Stimulated activated CD4-positive, alpha-beta T cell treated with anti-CD3 and anti-CD28 coated beads, Interleukin-15, amount 100 ng/mL, for 48 hours (primary cell): ENCODE measurements at regions not wholly inside any gene's neighbourhood (a gene's known extent, or its start where the extent isn't known, plus 50 kb on each side); places are given as distances from the start of the nearest gene placed in this dataset.
A peak's percentile ranks its signal among the peaks of the same experiment; 100 is the strongest.

ENCODE experiments used
- DNase-seq, 2 donors: peaks; one replicate each; pipeline ENCODE4 v3.0.0-alpha.2; 2020; ENCODE audit warnings: low read depth in 2 of 2

DNA sequence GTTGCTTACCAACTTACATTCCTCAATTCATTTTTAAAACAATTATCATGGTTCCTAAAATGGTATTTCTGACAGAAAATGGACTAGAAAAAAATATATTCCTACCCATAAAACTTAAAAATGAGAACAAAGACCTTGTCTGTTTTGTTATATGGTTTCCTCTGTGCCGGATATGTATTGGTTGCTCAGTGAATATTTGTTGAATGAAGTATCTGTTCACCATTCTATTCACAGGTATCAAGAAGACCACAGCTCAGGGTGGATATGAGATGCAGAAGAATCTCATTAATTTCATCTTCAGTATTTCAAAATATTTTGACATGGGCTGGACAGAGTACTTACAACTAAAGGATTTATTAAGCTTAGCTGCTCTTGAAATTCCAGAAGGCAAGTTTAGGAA is 58.1 kb downstream of the TUSC7 start:
- no peak for DNase-seq

DNA sequence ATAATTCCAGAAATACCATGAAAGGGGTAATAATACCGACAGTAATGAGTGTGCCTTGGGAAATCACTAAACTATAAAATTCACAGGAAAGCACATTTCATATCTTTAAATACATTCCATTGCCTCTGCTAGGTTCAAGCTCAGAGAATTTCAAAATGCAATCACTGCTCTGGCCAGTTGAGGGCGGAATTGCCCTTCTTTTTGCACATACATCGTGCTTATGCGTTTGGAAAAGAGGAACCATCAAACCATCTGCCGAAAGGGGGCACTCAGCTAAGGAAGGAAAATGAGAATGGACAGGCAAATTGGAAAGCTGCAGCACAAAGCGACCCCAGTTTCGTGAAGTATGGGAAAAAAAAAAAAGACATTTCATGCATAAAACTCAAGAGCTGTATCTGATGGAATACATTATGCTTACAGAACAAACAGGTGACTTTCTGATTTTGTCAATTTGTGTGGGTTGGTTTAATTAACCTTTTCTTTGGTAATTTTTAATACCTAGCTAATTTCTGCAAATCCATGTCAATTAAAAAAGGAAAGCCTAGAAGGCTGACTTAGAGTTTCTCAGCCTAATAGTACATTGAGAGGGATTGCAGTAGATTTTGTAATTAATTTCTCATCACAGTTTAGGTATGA is 61.4 kb downstream of the TUSC7 start:
- peak; percentile 1 to 25 for DNase-seq

DNA sequence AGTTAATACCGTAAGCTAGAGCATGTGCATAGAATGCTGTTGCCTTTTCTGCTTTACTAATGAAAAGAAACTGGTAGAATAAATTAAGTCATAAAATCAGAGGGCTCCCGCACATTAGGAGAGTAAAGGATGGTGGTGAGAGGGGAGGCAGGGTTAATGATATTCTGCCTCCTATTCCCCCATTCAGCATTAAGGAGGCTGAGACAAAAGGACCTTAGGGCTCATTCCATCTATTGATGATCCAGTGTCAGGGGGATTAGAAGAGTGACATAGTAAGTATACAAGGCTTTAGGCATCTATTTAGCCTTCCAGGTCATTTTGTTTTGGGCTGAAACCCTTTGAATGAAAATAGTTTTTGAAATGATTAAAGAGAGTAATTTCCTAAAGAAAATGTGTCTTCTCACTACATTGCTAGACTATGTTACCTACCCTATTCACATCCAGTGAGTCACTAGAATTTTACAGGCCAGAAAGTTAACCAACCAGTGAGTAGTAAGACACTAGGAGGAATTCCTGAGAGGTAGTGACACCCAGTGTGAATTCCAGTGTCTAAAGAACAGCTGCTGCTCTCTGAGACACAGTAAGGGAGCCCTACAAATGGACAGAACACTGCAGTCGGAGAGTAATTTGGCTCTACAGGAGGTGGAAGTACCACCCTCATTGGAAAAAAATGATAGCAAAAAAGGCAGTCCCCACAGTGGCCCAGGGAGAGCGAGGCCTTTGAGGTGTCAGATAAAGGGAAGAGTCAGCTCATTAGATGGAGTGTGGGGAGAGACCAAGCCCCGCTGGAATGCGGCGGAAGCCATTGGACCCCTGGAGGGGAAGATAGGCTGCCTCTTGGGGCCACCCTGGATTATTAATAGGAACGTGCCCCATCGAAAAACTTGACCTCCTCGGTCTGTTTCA is 67.6 kb downstream of the TUSC7 start:
- no peak for DNase-seq

DNA sequence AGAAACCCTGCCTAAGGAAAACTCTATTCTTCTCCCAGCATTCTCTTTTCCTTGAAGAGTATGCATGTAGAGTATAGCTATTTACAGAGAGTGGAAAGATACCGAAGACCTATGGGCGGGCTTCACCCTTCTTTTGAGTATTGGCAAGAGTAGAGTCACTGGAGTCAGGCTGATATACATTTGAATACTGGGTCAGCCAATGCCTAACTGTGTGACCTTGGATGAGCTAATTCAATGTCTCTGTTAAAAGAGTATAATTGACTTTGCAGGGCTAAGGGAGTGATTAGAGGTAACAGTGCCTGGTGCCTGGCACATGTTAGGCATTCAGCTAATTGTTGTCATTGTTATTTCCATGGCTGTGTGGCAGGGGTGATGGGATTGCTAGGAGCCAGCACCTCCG is 75.6 kb downstream of the TUSC7 start:
- no peak for DNase-seq

DNA sequence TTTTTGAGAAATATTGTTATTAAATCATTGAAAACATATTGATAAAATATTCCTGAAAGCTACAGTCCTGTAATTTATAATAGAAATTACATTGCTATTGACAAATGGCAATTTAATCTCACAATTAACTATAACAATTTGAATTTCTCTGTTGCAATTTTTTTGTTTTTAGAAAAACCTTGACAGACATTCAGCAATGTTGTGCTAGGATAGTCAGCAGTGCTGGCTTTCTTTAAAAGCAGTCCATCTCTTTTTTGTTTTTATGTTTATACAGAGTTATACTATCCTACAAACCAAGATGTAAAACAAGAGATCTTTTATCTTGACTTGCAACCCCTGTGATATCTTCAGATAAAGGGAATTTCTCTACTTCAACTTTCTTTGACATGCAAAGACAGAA is 93.1 kb downstream of the TUSC7 start:
- DNase-seq, result no peak

DNA sequence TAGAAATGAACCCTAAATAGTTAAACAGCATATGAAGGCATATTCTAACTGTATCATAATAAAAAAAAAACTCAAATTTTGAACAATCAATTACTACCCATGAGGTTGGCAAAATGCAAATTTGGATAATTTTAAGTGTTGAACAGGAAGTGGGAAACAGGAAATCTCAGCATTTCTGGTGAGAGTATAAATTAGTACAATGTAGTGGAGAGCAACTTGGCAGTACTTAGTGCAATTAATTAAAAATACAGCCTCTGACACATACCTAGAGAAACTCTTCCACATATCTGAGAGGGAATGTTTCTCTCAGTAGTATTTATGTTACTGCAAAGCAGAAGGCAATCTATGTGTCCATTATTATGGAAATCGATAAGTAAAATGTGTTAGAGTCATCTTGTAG is 96.8 kb downstream of the TUSC7 start:
- no peak for DNase-seq

DNA sequence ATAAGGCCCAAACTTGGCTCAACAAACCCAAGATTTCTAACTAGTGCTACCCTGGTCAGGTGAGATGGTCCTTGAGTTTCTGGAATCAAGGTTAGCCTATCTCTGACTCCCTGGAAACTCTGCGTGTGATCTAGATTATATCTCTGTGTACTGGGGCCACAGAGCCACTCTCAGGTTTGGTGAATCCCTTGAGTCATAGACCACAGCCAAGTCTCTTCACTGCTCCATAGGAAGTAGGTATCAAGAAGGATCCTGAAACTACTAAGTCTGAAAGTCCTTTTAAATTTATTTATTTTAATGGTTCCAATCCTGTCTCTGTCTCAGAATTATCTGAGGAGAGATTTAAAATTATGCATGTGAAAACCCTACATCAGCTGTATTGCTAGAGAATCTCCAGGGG is 99.1 kb downstream of the TUSC7 start:
- DNase-seq, result no peak

DNA sequence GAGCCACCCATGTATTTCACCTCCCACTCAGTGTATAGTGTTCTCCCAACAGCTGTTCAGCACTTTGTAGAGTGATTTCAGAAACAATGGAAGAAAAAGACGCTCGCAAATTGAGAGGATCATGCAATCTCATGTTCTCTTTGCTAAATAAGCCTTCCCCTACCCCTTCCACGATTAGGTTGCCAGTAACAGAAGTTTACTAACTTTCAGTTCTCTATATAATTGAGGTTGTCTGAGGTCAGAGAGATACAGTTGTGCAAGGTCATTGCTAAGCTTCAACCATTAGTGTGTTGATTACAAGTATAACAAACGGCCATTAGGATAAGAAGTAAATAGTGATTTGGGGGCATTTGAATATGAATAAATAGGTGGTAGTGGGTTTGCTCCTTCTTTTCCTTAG is 99.6 kb downstream of the TUSC7 start:
- DNase-seq, result no peak

DNA sequence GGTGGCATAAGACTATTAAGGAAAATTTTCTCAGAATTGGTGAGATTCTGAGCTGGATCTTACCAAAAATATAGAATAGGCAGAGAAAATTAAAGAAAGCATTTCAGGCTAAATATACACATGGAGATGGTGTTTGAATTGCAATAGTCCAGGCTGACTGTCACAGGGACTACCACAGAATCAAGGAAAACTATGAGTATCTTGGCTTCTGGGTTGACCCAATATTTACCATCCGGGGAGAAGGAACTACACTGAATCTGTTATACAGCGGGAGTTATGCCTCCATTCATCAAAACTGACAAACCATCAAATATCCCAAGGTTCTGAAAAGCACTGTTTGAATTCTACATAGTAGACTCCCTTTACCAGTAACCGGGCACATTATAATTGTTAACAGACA is 102.2 kb downstream of the TUSC7 start:
- DNase-seq, result no peak

DNA sequence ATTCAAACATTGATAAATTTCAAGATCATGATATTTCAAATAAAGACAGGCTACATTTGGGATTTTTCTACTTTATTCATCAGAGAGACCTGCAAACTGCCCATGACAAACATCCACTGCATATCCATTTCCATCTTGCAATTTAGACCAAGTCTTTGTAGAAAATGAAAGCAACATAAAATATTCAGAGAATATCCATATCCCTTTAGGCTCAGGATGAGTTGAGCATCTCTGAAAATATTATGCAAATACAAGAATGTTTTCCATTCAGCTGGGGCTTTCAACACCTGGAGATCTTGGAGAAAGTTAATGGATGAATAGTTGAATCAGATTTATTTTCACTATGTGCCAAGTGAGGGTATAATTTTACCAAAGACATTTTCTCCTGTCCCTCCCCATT is 103.4 kb downstream of the TUSC7 start:
- no peak for DNase-seq

DNA sequence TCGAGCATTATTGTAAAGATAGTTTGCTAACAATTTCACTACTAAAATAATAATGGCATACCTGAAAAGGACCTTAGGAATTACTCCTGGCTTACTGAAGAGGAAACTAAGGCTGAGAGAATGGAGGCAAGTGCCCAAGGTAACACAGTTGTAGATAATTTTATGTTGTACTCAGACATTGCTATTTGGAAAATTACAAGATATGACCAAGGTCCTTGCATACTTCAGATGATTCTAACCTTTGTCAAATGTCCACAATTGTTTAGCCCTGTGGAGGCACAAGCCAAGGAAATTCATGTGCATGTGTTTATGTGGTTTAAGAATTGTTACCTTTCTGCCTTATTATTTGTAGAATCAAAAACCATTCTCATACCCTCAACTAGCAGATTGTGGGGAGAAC is 105.7 kb downstream of the TUSC7 start:
- DNase-seq, result no peak

DNA sequence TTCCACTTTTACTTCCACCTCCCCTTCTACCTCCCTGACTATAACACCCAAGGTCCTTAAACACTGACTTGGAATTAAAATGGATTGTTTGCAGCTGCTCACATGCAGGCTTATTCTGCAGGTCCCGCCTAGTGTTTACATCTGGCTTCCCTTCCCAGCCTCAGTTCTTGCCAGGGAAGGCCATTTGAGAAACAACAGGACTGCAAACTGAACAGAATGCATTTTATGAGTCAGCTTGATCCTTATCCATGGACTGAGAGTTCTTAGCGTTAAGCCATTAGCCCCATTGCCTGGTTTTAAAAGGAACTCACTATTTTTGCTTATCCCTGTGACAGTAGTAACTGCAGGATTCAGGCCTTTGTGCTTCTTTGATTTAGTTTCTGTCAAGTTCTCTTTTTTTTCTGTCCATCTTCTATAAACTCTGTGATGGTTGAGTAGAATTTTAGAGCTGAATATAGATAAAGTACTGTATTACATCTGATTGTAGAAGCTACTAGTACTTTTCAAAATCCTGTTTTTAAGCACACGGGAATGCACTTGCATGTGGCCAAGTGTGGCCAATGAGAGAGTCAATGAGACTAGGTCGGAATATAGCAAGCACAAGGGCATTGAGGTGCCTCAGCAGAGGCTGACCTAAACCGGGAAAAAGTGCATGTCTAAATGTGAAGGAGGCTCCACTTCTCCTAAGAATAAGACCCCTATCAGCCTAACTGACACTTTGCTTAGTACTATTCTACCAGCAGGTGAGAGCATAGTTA is 106.4 kb downstream of the TUSC7 start:
- DNase-seq, result no peak

DNA sequence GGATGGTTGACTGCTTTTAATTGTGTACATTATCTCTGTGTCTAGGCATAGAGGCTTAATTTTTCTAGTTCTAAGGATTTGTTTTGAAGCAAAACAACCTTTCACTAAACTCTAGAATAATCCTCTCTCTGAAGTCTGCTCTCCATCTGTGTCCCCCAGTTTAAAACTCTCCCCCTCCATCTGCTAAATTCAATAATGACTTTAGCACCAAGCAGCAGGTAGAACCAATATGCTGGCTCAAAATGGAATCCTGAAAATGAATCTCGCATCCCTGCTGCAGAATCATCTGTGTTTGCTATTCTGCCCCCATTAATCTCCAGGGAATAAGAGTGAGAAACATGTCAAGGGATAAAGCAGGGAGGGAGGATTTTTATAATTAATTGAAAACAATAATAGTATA is 111.8 kb downstream of the TUSC7 start:
- no peak for DNase-seq

DNA sequence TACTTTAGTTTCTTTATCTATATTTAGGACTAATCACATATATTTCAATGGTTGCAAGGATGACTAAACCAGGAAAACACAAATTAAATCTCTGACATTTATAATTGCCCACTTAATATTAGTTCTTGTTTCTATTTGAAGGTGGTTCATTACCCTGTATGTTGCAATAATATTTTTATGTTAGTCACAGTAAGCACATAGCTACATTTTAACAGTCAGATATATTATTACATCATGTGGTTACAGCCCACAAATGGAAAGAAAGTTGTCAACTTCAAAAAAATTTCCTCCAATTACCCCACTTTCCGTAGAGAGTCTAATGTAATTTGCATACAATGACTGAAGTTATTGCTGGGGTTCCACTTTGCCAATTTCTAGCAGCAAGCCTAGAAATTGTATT is 114.6 kb downstream of the TUSC7 start:
- no peak for DNase-seq

DNA sequence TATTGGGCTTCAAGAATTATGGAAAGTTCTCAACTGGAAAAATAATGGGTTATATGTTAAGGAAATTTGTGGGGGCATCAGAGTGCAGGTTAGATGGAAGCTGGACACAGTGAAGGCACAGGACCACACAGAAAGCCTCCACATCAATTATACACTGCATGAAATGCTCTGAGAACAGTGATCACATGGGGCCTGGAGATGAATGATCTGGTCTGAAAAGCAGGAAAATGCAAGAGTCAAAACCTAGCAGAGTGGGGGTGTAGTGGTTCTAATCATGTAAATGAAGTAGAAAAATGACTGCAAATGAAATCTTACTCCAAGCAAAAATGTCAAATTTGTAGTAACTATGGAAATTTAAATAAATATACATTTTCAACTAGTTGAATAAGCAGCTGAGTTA is 123.6 kb downstream of the TUSC7 start:
- no peak for DNase-seq

DNA sequence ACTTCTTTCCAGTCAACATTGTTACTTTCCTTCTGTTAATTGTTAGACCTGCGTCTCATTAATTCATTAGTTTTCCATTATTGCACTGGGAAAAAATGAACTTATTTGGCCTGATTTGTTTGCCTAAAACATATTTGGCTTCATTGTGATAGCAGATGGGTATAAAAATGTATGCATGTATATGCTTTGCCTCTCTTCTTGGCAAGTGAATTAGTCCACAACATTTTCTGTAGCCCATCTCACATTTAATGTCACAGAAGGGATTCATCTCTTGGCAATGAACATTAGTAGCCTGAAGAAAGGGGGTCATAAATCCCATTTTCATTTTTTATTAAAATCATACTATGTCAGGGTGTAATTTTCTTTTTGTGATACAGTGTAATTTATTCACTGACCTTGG is 125.2 kb downstream of the TUSC7 start:
- DNase-seq, result no peak

DNA sequence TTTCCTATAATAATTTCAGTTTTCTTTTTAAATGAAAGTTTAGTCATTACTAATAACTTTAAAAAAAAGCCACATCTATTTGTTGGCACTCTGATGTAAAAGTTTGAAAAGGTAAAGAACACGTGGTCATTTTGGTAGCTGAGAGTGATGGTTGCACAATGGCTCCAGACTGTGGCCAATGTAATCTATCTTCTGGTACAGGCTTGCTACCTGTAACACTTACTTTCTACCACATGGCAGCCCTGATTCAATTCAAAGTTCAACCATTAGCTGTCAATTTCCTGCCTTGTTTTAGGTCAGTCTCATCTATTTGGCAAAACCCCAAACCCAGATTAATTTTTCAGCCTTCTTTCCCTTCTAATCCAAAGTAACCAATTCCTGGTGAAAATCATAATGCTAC is 126.1 kb downstream of the TUSC7 start:
- no peak for DNase-seq

DNA sequence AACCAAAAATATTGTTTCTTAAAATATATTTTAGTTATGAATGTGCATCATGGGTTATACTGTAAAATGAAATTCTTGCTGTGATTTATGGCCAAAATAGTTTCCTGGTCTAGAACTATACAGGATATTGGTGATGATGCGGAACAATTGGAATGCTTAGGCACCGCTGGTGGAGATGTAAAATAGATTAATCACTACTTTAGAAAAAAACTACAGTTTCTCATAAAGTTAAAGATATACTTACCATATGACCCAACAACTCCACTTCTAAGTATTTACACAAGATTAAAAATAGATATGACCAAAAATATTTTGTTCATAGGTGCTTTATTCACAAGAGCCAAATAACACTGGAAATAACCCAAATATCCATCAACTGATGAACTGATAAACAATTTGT is 126.7 kb downstream of the TUSC7 start:
- no peak for DNase-seq

DNA sequence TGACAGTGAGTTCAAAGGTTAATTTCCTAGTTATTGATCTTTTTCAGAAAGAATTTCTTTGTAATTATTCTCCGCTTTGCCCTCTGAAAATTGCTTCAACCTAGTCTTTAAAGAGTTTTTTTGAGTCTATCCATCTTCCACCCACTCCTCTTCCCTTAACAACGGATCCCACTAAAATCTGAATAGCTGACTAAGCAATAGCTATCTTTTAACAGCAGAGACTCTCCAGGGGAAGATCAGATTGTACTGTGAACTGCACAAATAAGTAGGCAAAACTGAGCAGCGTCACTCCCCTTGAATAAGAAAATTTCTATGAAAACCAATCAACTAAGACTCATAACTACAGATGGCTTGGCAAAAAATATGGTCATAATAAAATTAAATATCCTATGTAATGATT is 127.9 kb downstream of the TUSC7 start:
- no peak for DNase-seq

DNA sequence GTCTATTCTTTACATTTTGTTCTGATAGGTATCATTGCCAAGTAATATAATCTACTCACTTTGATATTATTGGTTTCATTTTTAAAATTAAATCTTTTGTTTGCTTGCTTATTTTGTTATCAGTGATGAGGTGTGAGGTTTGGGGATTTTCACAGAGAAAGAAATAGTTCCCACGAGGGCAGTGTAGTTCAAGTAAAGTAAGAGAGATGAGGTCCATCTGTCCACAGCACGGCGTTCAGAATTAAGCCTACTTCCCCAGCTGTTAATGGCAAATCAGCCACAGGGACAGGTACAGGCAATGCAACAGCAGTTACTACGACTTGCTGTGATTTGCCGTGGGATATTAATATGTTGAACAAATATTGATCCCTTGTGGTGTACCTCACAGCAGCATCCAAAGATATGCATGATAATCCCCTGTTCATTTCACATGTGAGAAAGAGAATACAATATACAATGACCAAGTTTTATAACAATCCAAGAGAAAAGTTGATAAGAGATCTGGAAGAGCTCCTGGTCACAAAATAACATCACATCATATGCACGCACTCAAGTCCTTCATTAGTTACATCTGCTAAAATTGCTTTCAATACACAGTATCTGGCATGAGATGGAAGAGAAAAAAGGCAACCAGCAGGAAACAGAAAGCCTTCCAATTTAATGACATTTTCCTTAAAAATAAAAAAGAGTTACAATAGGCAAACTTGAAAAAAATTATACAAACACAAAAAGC is 131.6 kb downstream of the TUSC7 start:
- DNase-seq, result no peak

DNA sequence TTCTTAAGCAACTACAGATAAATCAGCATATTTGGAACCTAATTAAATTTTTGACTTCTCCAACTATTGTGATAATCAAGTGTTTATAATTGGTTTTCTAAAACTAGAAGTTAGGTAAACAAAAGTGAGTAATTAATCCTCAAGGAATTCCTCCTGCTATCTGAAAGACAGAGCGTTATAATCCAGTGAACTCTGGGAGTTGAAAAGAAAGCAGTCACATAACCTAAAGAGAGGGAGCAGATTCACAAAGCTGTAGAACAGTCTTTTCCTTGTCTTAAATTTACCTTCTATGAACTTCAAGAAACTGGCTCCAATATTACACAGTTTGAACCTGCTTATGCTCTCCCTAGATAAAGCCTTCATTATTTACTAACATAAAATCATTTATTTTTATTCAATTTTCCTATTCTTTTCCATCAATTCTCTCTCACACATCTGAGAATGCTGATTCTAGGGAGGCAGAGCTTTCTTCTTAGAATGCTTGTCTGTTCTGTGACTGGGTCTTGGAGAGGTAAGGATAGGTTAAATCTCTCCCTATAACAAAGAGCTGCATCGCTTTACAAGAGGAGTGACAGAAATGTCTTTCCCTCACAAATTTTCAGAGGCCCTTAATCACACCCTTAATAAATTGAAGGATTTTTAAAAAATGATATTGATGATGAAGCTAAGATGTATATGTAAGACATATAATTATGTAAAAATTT is 132.8 kb downstream of the TUSC7 start:
- no peak for DNase-seq
